ENCODE measurements at regions not wholly inside any gene's neighbourhood (a gene's known extent, or its start where the extent isn't known, plus 50 kb on each side); places are given as distances from the start of the nearest gene placed in this dataset.

DNA sequence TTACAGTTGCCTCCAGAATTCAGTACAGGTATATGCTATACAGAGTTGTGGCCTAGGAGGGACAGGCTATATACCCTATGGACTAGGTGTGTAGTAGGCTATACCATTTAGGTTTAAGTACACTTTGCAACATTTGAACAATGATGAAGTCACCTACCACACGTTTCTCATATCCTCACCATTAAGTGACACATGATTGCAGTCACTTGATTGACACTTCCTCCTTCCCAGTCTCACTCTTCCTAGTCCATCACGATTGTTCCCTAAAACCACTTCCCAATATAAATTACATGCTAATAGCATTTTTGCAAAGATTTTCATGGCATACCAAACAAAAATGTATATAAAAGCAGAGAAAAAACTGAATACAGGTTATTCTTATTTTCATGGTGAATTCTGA is 312.2 kb downstream of the EPB41L4A start:
- POLR2A ChIA-PET = no interaction called here
- H3K4me3 ChIP-seq (replicated peaks in 1 of 3; ENCODE audit: insufficient read depth in 1 of 3, low read depth in 1 of 3, low read length in 3 of 3) = no peak overlapping the region
- no peak for DNase-seq (ENCODE audit: low read depth, low spot score)
- H3K36me3 ChIP-seq (ENCODE audit: control insufficient read depth in 2 of 2, extremely low read depth in 1 of 2, insufficient read depth in 2 of 2, low read length in 2 of 2) = no peaks in the 10 kb centered on the region
- TF ChIP-seq, protein P1, sequence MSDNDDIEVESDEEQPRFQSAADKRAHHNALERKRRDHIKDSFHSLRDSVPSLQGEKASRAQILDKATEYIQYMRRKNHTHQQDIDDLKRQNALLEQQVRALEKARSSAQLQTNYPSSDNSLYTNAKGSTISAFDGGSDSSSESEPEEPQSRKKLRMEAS (IDR thresholded peaks at IDR 0.05; ENCODE audit: insufficient read depth, insufficient read length) = no peak
- TF ChIP-seq POLR2A (IDR thresholded peaks at IDR 0.05; ENCODE audit: low read depth, low read length) (no peak), MYC (IDR thresholded peaks at IDR 0.05; ENCODE audit: low read depth, low read length) (no peak), FOS (IDR thresholded peaks at IDR 0.05; ENCODE audit: borderline replicate concordance, insufficient read depth, low read length) (no peak), GATA2 (IDR thresholded peaks at IDR 0.05; ENCODE audit: insufficient read depth, insufficient read length, low read depth, low read length) (no peak)
- TF ChIP-seq, protein P2, sequence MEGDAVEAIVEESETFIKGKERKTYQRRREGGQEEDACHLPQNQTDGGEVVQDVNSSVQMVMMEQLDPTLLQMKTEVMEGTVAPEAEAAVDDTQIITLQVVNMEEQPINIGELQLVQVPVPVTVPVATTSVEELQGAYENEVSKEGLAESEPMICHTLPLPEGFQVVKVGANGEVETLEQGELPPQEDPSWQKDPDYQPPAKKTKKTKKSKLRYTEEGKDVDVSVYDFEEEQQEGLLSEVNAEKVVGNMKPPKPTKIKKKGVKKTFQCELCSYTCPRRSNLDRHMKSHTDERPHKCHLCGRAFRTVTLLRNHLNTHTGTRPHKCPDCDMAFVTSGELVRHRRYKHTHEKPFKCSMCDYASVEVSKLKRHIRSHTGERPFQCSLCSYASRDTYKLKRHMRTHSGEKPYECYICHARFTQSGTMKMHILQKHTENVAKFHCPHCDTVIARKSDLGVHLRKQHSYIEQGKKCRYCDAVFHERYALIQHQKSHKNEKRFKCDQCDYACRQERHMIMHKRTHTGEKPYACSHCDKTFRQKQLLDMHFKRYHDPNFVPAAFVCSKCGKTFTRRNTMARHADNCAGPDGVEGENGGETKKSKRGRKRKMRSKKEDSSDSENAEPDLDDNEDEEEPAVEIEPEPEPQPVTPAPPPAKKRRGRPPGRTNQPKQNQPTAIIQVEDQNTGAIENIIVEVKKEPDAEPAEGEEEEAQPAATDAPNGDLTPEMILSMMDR (IDR thresholded peaks at IDR 0.05; ENCODE audit: extremely low read depth in 1 of 2, insufficient read depth in 1 of 2, low read depth in 1 of 2, low read length in 2 of 2) = no peak
- H3K9me3 ChIP-seq (replicated peaks; ENCODE audit: control insufficient read depth, insufficient read depth, low read length) = no peaks in the 10 kb centered on the region
- no peak overlapping the region for H3K9ac ChIP-seq (replicated peaks; ENCODE audit: extremely low read depth, insufficient read depth, low read length)
- CTCF ChIA-PET = no interaction called here
- H4K20me1 ChIP-seq (replicated peaks; ENCODE audit: control insufficient read depth, extremely low read depth, insufficient read depth, low read length) = no peaks in the 10 kb centered on the region
- intact Hi-C loops (cut with micrococcal nuclease) (no loop called here), dilution Hi-C loops (cut with MboI; ENCODE audit: extremely low pct_ligation_motif_present, low sequenced_read_pairs) (no loop called here)
- H3K79me2 ChIP-seq (ENCODE audit: control insufficient read depth, insufficient read depth, low read length) = no peaks in the 10 kb centered on the region
- H3K4me2 ChIP-seq (ENCODE audit: insufficient read depth, low read length) = no peak overlapping the region
- FAIRE-seq = no peak
- no peak overlapping the region for H3K27ac ChIP-seq (ENCODE audit: insufficient read depth, low read depth, low read length)
- H3K27me3 ChIP-seq (ENCODE audit: control insufficient read depth in 2 of 2, insufficient read depth in 2 of 2, low read length in 2 of 2) = no peaks in the 10 kb centered on the region
- no TSS peak for BruUV-seq (replicated peaks)
- no peaks in the 10 kb centered on the region for H3K4me1 ChIP-seq (ENCODE audit: control insufficient read depth, extremely low read depth, insufficient read depth, low read length)
- H2AFZ ChIP-seq (ENCODE audit: low read depth, low read length) = no peak overlapping the region
- H3K9me1 ChIP-seq (replicated peaks; ENCODE audit: control insufficient read depth, extremely low read depth, insufficient read depth, low read length) = no peaks in the 10 kb centered on the region

DNA sequence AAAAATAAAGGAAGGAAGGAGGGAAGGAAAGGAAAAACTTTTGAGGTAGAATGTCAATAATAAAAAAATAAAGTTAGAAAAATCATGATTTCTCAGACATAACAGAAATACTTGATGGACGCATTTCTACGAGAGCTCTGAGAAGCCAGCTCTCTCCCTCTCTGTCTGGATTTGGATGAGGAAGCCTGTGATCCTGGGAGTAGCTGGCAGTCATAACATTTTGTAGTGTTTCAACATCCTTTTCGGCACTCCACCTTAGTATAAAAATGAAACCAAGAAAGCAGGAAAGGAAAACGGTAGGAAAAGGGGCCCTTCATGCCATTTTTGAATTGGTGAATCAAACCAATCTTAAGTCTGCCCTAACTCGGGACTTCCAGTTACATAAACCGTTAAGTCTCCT is 321.3 kb downstream of the EPB41L4A start:
- intact Hi-C loops (cut with micrococcal nuclease) = no loop called here
- Histone ChIP-seq H3K27ac (ENCODE audit: insufficient read depth, low read depth, low read length) (no peak overlapping the region), H4K20me1 (replicated peaks; ENCODE audit: control insufficient read depth, extremely low read depth, insufficient read depth, low read length) (no peaks in the 10 kb centered on the region), H3K9me3 (replicated peaks; ENCODE audit: control insufficient read depth, insufficient read depth, low read length) (no peaks in the 10 kb centered on the region), H2AFZ (ENCODE audit: low read depth, low read length) (no peak overlapping the region), H3K36me3 (ENCODE audit: control insufficient read depth in 2 of 2, extremely low read depth in 1 of 2, insufficient read depth in 2 of 2, low read length in 2 of 2) (no peaks in the 10 kb centered on the region), H3K9me1 (replicated peaks; ENCODE audit: control insufficient read depth, extremely low read depth, insufficient read depth, low read length) (no peaks in the 10 kb centered on the region), H3K4me1 (ENCODE audit: control insufficient read depth, extremely low read depth, insufficient read depth, low read length) (no peaks in the 10 kb centered on the region), H3K27me3 (ENCODE audit: control insufficient read depth in 2 of 2, insufficient read depth in 2 of 2, low read length in 2 of 2) (no peaks in the 10 kb centered on the region), H3K4me3 (replicated peaks in 1 of 3; ENCODE audit: insufficient read depth in 1 of 3, low read depth in 1 of 3, low read length in 3 of 3) (no peak overlapping the region), H3K9ac (replicated peaks; ENCODE audit: extremely low read depth, insufficient read depth, low read length) (no peak overlapping the region), H3K79me2 (ENCODE audit: control insufficient read depth, insufficient read depth, low read length) (no peaks in the 10 kb centered on the region), H3K4me2 (ENCODE audit: insufficient read depth, low read length) (no peak overlapping the region)
- no peak for TF ChIP-seq GATA2 (IDR thresholded peaks at IDR 0.05; ENCODE audit: insufficient read depth, insufficient read length, low read depth, low read length)
- no peak for TF ChIP-seq JUN (IDR thresholded peaks at IDR 0.05; ENCODE audit: borderline replicate concordance, insufficient read depth, insufficient read length, low read depth)
- TF ChIP-seq, protein P1 (IDR thresholded peaks at IDR 0.05; ENCODE audit: insufficient read depth, insufficient read length) = no peak
- no peak for TF ChIP-seq FOS (IDR thresholded peaks at IDR 0.05; ENCODE audit: borderline replicate concordance, insufficient read depth, low read length)
- TF ChIP-seq EZH2 (IDR thresholded peaks at IDR 0.05; ENCODE audit: borderline replicate concordance, low read depth, low read length, severe bottlenecking) = no peak
- dilution Hi-C loops (cut with MboI; ENCODE audit: extremely low pct_ligation_motif_present, low sequenced_read_pairs) = no loop called here
- FAIRE-seq = no peak
- ChIA-PET POLR2A (no interaction called here), CTCF (no interaction called here)
- no TSS peak for BruUV-seq (replicated peaks)
- DNase-seq (ENCODE audit: low read depth, low spot score) = no peak
